HFF-Myc (cell line): ENCODE measurements at regions not wholly inside any gene's neighbourhood (a gene's known extent, or its start where the extent isn't known, plus 50 kb on each side); places are given as distances from the start of the nearest gene placed in this dataset.

Experiments
- DNase-seq: peaks from one replicate; pipeline ENCODE4 v3.0.0-alpha.2; 2011; ENCODE audit warnings: low read depth; ENCODE audit errors: extremely low read depth
- H3K4me3 ChIP-seq: replicated peaks from 2 replicates; pipeline ENCODE4 v1.5.1; 2011; ENCODE audit warnings: low read depth, mild to moderate bottlenecking, control low read depth, low read length
- TF ChIP-seq, protein P1 (sequence below): IDR thresholded peaks from 2 replicates; pipeline ENCODE4 v1.5.1; 2012; ENCODE audit warnings: mild to moderate bottlenecking, low read depth, low read length, control low read depth; ENCODE audit errors: missing control alignments

DNA sequence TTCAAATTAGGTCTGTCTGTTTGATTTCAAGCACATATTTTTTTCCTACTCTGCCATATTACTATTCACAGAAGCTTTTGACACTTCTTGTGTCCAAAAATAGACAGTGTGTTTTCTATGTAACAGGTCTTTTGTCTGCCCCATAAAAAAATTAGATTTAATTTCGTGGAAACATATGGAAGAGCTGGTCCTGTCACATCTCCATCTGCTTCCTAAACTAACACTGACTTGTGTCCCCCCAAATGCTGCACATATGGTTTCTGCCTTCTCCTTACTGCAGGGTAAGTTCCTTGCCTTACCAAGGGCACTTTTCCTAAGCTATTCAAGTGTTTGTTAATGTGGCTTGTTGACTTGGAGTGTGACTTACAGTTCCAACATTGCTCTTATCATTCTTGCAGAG is 340.7 kb upstream of the ARX start:
- TF ChIP-seq, protein P1, sequence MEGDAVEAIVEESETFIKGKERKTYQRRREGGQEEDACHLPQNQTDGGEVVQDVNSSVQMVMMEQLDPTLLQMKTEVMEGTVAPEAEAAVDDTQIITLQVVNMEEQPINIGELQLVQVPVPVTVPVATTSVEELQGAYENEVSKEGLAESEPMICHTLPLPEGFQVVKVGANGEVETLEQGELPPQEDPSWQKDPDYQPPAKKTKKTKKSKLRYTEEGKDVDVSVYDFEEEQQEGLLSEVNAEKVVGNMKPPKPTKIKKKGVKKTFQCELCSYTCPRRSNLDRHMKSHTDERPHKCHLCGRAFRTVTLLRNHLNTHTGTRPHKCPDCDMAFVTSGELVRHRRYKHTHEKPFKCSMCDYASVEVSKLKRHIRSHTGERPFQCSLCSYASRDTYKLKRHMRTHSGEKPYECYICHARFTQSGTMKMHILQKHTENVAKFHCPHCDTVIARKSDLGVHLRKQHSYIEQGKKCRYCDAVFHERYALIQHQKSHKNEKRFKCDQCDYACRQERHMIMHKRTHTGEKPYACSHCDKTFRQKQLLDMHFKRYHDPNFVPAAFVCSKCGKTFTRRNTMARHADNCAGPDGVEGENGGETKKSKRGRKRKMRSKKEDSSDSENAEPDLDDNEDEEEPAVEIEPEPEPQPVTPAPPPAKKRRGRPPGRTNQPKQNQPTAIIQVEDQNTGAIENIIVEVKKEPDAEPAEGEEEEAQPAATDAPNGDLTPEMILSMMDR = no peak
- H3K4me3 ChIP-seq = no peak overlapping the region
- no peak for DNase-seq

DNA sequence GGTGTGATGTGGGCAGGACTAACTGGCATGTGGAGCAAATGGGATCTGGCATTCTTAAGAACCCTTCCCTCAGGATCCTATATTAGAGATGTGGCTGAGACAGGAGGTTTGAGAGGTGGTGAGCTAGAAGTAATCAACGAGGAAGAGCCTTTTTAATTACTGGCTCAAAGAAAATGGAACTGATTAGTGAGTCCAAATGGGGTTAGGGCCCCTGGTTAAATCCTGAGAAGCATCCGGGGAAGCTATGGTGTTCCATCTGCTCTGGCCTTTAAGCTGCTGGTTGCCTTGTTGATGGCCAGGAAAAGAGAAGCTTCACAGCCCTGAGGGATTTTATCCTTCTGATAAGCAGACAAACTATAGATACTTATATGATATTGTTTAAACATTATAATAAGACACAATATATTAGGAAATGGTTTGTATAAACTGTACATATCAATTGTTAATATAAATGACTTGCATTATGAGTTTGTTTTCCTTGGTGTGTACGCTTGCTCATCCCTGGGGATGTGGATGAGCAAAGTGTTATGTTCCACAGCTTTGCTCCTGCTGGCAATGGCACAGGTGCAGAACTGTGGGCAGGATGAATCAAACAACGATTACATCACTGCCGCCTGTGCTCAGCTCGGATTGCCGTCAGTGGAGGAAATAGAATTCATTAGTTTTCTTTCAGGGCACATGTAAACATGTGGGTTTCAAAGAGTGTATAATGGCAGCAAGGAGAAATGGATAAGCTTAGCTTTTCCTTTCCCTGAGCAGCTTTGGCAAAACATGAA is 328.6 kb upstream of the ARX start:
- DNase-seq = no peak
- no peak overlapping the region for H3K4me3 ChIP-seq
- TF ChIP-seq, protein P1 = no peak

DNA sequence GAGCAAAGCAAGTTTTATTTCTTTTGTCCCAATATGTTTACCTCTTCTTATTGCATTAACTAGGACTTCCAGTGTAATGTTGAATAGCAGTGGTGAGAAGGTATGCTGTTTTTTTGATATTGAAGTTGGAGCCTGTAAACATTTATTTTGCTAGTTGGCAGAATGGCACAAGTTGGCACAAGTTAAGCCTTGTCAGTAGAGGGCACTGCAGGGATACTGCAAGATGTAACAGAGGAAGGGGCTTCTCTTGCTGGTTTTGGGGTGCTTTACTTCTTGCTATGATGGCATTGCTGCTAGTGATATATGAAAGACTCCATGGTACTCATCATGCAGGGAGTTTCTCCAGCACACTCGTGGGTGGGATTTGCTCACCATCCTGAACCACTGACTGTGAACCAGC is 327.3 kb upstream of the ARX start:
- no peak overlapping the region for H3K4me3 ChIP-seq
- TF ChIP-seq, protein P1 = no peak
- DNase-seq = no peak

DNA sequence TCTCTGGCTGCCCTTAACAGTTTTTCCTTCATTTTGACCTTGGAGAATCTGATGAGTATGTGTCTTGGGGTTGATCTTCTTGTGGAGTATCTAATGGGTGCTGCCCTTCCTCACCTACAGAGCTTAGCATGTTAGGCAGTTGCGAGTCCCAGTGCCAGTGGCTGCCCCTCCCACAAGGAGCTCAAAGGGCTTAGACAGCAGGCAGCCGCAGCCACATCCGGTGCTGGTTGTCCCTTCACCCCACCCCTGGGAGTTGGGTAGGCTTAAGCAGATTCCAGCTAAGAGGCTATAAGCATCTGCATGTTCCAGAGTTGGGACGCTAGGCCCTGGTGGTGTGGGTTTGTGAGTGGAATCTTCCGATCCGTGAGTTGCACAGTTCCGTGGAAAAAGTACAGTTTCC is 322.1 kb upstream of the ARX start:
- no peak for DNase-seq
- TF ChIP-seq, protein P1 = no peak
- no peak overlapping the region for H3K4me3 ChIP-seq

DNA sequence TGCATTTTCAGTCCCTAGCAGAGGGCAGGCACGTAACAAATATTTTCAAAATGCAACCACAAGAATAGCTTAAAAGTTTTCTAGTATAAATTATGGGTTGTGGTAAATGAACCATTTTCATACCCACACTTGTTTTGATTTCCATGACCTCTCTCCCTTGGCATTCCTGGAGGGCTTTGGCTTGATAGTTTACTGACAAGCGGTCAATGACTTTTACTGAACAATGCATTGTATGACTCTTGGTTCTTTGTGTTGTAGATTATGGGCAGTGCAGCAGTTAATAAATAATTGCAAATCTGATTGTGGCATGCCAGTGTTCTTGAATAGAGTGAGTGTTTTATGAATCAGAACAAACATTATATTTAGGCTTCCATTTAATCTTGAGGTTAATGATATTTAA is 285.2 kb upstream of the ARX start:
- no peak for DNase-seq
- H3K4me3 ChIP-seq = no peak overlapping the region
- TF ChIP-seq, protein P1 = no peak

DNA sequence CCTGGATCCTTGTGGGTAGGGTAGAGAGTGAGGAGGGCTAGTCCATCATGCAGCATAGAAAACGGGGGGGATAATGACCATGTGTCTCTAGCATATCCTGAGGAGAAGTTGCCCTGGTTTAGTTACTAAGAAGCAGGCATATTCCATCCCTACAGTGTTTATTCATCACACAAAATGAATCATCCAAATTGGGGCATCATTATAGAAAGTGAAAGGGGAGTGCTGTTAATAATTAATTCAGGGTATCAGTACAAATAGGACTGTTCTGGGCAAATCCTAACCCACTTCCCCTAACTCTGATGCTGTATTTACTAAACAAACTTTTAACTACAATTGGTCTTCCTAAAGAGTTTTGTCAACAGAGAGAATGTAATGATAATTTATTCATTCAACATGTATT is 281.1 kb upstream of the ARX start:
- H3K4me3 ChIP-seq = no peak overlapping the region
- no peak for DNase-seq
- TF ChIP-seq, protein P1 = no peak

DNA sequence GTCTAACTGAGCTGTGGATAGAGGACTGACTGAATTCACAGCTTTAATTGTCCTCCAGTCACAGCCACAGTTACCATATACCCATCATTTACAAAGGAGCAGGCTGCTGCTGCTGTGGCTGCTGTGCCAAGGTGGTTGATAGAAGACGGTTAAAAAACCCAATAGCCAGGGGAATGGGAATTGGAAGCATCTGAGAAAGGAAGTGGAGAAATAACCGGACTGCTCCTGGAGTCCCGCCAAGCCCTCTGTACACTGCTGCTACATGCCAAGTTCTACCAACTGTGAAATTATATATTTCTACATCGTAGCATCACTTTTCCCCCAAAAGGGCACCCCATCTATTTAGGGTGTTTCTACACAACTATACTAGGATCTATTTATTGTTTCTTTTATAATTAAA is 279.7 kb upstream of the ARX start:
- no peak for DNase-seq
- TF ChIP-seq, protein P1 = no peak
- no peak overlapping the region for H3K4me3 ChIP-seq
